HG03175 (cell line): ENCODE measurements at regions not wholly inside any gene's neighbourhood (a gene's known extent, or its start where the extent isn't known, plus 50 kb on each side); places are given as distances from the start of the nearest gene placed in this dataset.
"Not testable (repeated sequence)": the region's sequence is repeated elsewhere in the genome, so short reads cannot be mapped to it uniquely, and the experiment has no call there.

Experiments
- ATAC-seq: cut with Tn5 transposase; IDR thresholded peaks from one replicate; pipeline ENCODE4 v1.9.1; 2021; ENCODE audit warnings: mild to moderate bottlenecking, moderate library complexity; ENCODE audit not compliant: unreplicated experiment

- ATAC-seq: no peak
Measured at GRCh38 chr10:119996944-119997343, 104.4 kb downstream of the SEC23IP start.

DNA sequence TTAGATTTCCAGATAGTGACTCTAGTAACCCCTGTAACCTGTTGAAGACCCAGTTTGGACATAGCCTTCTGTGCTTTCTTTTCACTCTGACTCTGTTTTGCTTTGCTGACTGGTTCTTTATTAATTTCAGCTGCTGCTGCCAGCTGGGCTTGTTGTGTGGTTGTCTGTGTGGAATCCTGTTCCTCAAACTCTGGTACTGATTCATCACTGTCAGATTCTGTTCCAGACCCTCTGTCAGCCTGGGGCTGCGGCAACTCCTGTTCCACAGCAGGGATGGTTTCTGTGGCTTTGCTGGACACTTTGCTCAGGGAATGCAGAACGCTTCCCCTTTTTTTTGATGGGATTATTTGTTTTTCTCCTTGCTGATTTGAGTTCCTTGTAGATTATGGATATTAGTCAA, 104.9 kb downstream of the SEC23IP start:
- no peak for ATAC-seq

DNA sequence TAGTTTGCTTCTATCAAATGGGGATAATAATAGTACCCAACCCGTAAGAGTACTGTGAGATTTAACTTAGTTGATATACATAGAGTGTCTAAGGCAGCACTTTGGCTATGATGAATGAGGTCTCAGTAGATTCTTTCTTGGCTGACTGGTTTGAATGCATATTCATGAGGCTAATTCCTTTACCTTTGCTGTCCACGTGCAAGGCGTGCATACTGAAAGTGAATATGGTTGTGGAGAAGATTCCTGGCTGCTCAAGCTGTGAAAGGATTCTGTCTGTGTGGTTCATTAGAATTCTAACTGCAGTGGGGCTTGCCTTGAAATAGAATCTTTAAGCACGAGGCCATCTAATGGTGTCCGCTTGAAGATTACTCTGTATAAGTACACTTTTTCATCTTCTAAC, 110.3 kb downstream of the SEC23IP start:
- ATAC-seq: no peak

DNA sequence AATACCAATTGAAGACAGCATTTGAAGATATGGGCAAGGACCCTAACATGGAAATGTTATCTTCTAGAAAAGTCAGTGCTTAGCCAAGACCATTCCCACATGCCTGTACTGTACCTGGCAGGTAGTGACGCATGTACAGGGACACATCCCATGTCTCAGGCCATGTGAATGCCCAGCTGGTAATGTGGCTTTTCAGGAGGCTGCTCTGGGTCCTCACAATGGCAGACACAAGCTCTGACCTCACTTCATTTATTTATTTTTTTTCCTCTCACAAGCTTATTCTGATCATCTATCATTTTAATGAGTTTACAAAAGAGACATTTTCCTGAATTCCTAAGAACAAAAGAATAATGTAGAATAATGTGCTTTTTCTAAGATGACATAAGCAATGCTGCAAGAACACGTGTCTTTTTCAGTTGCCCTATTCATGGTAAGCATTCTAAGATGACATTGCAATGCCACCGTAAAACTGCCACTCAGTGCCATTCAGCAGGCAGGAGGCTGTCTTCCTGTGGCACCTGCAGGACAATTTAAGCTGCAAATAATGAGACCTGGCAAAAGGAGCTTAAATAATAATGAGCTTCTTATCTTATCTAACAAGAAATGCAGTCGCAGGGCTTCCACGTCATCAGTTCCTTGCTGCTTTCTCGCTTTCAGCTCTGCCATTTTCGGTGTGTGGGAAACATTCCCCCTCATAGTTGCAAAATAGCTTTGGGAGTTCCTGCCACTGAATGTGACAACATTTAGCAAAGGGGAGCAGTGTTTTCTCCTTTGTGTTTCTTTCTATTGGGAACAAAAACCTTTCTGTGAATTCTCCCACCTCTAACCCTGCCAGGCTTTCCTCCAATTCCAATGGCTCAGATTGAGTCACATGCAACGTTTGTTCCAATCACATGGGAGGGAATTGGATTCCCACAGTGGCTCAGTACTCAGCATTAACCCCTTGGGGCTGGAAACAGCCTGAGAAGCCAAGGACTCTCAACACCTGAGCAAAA, 113.0 kb downstream of the SEC23IP start:
- no peak for ATAC-seq

DNA sequence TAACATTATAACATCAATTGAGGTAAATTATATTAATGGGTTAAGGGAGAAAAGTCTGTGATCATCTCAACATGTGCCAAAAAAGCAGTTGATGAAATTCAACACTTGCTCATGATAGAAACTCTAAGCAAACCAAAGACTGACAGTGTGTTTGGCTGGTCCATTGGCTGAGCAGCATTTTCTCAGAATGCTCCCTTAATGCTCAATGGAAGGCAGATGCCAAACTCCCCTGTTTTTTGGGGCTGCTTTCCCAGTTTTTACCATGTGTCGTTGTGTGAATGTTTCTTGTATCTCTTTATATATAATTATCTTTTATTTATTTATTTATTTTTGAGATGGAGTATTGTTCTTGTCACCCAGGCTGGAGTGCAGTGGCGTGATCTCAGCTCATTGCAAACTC, 114.7 kb downstream of the SEC23IP start:
- no peak for ATAC-seq

DNA sequence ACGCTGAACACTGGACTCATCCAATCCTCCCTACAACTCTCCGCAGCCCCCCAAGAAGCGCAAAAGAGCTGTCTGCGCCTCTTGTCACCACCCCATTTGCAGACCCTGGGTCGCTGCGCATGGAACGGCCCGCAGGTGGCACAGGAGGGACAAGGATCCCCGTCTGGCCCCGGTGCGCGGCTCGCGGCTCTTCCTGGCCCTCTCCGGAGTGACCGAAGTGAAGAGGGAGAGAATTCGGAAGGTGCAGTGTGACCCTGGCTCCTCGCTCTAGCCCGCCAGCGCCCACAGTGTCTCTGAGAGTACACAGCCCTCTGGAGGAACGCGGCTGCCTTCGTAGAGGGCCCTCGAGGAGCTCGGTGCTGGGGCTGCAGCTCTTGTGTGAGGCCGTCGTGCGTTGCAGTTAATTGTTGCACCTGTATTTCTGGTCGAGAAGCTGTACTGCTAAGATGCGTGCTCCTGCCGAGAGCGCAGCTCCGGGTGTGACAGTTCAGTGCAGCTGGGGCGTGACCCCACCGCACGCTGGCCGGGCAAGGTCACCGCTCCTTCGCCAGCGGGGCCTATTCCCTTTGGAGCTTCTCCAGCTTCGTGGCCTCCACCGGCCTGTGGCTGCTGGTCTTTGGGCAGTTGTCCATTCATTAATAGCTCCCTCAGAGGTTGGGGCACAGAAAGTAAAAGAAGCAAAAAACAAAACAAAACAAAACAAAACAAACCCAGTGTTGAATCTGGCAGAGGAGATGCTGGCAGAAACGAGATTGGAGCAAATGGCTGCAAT, 119.0 kb downstream of the SEC23IP start:
- no peak for ATAC-seq

DNA sequence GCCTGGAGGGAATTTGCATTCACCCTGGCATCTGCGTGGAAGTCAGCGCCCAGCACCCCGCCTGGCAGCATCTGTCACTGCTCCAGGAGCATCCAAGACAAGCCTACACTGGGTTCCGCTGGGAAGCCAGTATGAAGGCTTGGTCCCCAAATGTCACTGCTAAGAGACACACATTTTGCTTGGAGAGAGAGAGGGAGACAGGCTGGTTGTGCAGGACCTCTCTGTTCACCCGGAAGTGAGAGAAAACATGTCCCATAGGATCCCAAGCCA, 119.5 kb downstream of the SEC23IP start:
- no peak for ATAC-seq

DNA sequence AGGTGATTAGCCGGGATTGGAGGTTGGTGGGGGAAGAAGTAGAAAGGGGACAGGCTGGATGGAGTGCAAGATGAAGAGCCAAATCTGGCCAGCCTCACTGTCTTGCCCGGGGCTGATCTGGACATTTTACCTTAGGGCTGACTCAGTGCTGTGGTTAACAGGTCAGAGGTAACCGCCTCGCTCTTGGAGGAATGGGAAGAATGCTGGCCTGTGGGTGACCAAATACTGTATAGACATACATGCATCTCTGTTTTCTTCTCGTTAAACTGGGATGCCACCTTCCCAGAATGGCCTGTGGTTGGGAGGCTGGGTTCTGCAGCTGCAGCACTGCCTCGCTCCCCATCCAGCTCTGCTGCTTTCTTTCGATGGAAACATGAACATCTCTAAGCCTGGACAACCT, 120.0 kb downstream of the SEC23IP start:
- no peak for ATAC-seq

GRCh38 chr10:120014031-120014430, 121.5 kb downstream of the SEC23IP start:
- no peak for ATAC-seq

DNA sequence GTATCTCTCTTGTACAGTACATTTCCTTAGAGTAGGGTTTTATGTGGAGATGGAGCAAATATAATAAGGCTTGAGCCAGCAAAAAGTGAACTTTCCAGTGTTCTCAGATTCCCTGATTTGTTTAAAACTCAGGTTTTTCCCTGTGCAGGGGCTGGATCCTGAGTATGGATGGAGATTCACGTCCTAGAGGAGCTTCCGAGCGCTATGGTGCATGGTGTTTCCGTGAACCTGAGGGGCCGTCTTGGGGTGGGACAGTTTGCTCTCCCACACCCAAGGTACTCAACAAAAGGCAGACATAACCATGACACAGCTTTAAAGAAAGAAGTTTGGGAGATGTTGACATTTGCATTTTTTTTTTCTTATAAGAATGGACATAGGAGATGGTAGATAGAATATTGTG, 122.5 kb downstream of the SEC23IP start:
- no peak for ATAC-seq

DNA sequence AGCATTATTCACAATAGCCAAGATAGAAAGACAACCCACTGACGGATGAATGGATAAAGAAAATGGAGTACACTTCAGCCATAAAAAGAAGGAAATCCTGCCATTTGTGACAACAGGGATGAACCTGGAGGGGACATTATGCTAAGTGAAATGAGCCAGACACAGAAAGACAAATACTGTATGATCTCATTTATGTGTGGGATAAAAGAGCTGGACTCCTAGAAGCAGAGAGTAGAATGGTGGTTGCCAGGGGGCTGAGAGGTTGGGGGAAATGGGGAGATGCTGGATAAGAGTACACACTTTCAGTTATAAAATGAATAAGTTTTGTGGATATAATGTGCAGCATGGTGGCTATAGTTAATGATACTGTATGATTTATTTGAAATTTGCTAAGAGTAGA, 124.4 kb downstream of the SEC23IP start:
- no peak for ATAC-seq

DNA sequence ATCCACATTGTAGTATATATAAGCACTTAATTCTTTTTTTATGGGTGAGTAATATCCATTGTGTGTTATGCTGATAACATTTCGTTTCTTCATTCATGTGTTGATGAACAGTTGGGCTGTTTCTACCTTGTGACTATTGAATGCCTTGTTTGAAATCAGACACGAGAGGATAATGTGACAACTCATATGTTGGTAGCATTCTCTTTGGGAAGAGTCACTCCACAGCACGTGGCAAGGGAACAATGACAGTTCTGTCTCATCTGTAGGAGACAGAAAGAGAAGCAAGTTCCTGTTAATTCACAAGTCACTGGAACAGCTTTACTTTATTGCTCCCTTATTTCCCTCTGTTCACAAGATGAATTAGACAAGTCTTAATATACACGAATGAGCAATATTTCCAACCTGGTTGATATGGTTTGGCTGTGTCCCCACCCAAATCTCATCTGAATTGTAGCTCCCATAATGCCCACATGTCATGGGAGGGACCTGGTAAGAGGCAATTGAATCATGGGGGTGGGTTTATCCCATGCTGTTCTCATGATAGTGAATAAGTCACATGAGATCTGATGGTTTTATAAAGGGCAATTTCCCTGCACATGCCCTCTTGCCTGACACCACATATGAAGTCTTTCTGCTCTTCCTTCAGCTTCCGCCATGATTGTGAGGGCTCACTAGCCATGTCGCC, 125.3 kb downstream of the SEC23IP start:
- ATAC-seq: no peak

GRCh38 chr10:120018695-120019094, 126.2 kb downstream of the SEC23IP start:
- no peak for ATAC-seq

DNA sequence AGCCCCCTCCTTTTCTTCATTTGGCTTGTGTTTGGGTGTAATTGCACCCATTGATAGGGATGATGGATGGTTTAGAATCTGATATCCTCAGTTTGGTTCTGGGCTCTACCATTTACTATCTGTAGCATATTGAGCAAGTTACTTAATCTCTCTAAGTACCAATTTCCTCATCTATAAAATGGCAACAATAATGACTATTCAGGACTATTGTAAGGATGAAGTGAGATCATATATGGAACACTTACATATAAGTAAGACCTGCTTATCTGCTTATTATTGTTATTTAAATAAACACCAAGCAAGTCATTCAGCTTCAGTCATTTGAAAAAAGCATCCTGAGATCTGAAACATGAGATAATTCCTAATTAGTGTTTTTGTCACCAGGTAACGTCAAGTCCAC, 127.0 kb downstream of the SEC23IP start:
- no peak for ATAC-seq

DNA sequence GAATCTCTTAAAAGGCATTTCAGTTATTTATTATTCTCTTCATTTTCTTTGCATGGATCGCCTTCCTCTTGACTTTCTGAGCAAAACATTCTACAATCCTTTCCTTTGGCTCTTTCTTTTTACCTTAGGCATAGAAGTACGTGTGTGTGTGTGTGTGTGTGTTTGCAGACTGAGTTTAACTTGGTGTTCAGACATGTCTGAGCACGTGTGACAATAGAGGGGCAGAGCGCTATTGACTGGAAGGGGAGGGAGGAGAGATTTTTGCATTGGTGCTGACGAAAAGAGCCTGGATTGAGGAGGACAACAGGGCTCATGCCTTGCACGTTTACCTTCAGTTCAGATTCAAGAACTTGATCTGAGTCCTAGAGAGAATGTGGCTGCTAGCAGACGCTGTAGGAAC, 129.8 kb downstream of the SEC23IP start:
- ATAC-seq: no peak

GRCh38 chr10:120034236-120034635, 141.7 kb downstream of the SEC23IP start:
- ATAC-seq: no peak

- ATAC-seq: no peak
Measured at GRCh38 chr10:120039046-120039445, 146.5 kb downstream of the SEC23IP start.

DNA sequence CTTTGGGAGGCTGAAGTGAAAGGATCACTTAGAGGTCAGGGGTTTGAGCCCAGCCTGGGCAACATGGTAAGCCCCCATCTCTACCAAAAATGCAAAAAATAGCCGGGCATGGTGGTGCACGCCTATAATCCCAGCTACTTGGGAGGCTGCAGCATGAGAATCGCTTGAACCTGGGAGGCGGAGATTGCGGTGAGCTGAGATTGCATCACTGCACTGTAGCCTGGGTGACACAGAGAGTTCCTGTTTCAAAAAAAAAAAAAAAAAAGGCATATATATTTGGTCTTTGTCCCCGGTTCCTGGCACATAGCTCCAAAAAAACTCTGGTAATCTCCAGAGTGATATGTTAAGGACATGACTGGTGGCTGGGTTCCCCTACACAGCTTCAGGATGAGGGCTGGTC, 147.3 kb downstream of the SEC23IP start:
- no peak for ATAC-seq

DNA sequence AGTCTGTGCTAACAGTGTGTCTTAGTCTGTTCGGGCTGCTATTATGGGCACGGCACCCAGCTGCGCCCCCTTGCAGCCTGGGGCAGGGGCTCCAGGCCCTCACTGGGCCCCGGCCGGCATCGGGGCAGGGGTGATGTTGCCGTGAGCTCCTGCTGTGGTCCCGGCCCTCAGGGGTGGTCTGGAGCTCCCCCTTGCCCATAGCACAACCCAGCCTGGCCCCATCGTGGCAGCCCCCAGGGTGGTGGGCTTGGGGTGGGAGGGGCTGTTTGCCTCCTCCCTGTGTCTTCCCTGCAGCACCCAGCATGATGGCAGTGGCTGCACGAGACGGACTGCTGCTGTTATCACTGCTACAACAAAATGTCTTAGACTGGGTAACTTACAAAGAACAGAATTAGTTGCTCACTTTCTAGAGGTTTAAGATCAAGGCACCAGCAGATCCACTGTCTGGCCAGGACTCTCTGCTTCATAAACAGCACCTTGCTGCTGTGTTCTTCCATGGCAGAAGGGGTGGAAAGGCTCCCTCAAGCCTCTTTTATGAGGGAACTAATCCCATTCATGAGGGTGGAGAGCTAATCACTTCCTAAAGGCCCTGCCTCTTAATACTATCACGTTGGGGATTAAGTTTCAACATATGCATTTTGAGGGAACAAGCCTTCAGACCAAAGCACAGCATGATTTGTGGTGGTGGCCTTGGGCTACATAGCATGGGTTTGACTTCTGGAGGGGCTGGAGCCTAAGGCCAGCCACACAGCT, 149.5 kb downstream of the SEC23IP start:
- no peak for ATAC-seq

GRCh38 chr10:120042705-120043104, 150.2 kb downstream of the SEC23IP start:
- no peak for ATAC-seq

- ATAC-seq: not testable (repeated sequence)
Measured at GRCh38 chr10:120047373-120047772, 154.8 kb downstream of the SEC23IP start.
